ENCODE measurements at regions not wholly inside any gene's neighbourhood (a gene's known extent, or its start where the extent isn't known, plus 50 kb on each side); places are given as distances from the start of the nearest gene placed in this dataset.
"Not testable (repeated sequence)": the region's sequence is repeated elsewhere in the genome, so short reads cannot be mapped to it uniquely, and the experiment has no call there.

DNA sequence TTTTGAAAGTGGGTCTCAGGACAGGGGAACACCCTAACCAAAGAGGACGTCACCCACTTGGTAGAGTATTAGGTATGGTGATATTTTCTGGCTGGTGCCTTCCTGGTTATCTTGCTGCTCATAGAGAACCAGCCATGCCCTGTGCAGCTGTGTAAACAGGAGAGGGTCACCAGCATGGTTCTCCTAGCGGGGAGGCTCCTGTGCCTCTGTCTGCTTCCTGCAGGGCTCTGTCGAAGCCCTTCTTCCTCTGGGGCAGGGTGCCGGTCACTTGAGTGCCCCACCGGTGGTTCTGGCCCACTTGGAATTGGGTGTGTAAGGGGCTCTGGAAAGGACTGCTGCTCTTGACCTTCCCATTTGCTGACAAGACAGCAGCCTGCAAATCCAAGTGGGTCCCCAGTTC lies 80.5 kb upstream of the KCNK12 start:
- no peak for DNase-seq

- no peak for DNase-seq
Measured at GRCh38 chr2:47650001-47650535, 79.3 kb upstream of the KCNK12 start.

- no peak for DNase-seq
Measured at GRCh38 chr2:47645246-47645645, 74.5 kb upstream of the KCNK12 start.

- no peak for DNase-seq
Measured at GRCh38 chr2:47644351-47644750, 73.6 kb upstream of the KCNK12 start.

DNA sequence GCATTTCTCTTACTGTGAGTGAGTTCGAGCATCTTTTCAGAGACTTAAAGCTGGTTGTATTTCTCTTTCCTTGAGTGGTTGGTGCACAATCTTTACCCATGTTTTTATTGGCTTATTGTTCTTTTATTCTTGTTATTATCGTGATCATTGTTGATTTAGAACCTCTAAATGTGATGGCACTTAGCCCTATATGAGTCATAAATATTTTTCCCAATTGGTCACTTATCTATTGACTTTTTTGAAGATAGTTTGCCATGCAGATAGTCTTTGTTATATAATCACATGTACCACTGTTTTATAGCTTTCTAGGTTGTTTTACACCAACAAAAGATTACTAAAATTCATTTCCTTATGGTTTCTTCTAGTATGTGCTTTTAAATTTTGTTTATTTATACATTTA lies 70.6 kb upstream of the KCNK12 start:
- no peak for DNase-seq

DNA sequence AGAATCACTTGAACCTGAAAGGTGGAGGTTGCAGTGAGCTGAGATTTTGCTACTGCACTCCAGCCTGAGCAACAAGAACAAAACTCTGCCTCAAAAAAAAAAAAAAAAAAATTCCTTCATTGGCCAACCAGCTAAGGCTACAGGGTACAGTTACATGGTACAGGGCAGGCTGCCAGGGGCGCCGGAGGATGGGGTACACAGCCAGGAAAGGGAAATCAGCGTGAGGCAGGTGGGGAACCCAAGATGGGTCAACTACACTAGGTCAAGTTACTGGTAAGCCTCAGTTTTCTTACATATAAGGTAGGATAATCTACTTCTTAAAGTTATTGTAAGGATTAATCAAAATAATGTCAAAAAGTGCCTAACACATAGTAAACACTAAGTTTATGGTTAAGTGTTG lies 69.6 kb upstream of the KCNK12 start:
- no peak for DNase-seq

DNA sequence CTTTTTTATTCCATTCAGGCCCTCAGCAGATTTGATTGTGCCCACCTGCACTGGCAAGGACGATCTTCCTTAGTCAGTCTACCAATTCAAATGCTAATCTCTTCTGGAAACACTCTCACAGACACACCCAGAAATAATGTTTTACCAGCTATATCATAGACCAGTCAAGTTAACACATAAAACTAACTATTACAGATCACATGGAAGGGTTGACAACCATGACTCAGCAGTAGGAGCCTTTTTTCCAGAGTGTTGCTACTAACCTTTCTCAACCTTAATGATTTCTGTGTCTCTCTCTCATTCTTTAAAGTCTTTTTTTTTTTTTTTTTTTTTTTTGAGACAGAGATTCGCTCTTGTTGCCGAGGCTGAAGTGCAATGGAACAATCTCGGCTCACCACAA lies 68.7 kb upstream of the KCNK12 start:
- DNase-seq, result no peak

- DNase-seq, result no peak
Measured at GRCh38 chr2:47638430-47638829, 67.6 kb upstream of the KCNK12 start.

GRCh38 chr2:47636596-47637264 lies 65.9 kb upstream of the KCNK12 start:
- no peak for DNase-seq

GRCh38 chr2:47636176-47636575 lies 65.4 kb upstream of the KCNK12 start:
- DNase-seq, result no peak

DNA sequence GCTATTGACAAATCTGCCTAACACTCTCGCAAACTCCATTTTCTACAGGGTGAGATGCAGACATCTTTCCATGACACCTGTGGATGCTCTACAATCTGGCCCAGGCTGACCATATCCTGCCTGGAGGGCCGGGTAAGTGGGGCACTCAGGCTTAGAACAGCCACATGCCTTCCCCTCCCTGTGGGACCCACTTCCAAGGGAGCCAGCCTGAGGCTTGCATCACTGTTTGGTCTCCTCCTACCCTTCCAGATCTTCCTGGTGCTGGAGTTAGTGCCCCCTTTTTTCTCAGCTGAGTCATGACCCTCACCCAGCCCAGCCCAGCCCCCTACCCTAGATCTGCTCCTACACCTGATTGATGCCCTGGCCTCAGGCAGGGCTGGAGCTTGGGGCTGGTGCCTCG lies 62.0 kb upstream of the KCNK12 start:
- no peak for DNase-seq

DNA sequence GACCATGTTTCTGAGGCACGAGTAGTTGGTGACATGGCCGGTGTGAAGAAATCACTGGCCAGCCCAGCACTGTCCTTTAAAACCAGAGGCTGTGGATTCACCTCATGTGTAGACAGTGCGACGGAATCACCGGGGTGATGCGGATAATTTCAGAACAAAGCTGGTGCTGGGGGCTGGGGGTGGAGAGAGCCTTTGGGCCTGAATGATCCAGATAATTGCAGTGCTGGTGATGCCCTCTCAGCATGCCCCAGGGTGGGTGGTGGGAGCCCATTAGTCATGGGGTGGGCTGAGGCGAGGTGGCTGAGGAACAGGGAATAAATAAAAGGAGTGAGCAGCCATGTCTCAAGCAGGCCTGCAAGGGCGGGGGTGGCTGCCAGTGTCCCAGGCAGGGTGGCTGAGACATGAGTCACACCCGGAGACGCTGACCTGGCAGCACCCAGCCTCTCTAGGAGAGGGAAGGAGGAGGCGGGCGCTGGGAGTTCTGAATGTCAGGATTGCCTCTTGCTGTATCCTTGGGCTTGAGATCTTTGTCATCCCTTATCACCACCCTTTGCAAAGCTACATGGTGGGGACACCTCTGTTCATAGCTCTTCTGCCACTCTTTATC lies 61.1 kb upstream of the KCNK12 start:
- DNase-seq, result no peak

- no peak for DNase-seq
Measured at GRCh38 chr2:47631306-47631705, 60.5 kb upstream of the KCNK12 start.

GRCh38 chr2:47629501-47630460 lies 59.0 kb upstream of the KCNK12 start:
- DNase-seq, result no peak

- no peak for DNase-seq
Measured at GRCh38 chr2:47628904-47629303, 58.1 kb upstream of the KCNK12 start.

DNA sequence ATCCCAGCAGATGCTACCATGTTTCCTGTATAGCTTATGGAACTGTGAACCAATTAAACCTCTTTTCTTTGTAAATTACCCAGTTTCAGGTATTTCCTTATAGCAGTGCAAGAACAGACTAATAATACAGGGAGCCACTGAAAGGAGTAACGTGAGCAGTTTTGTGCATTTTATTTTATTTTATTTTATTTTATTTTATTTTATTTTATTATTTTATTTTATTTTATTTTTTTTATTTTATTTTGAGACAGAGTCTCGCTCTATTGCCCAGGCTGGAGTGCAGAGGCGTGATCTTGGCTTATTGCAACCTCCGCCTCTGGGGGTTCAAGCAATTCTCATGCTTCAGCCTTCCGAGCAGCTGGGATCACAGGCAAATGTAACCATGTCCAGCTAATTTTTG lies 55.9 kb upstream of the KCNK12 start:
- no peak for DNase-seq

- DNase-seq, result not testable (repeated sequence)
Measured at GRCh38 chr2:47623140-47623539, 52.4 kb upstream of the KCNK12 start.

DNA sequence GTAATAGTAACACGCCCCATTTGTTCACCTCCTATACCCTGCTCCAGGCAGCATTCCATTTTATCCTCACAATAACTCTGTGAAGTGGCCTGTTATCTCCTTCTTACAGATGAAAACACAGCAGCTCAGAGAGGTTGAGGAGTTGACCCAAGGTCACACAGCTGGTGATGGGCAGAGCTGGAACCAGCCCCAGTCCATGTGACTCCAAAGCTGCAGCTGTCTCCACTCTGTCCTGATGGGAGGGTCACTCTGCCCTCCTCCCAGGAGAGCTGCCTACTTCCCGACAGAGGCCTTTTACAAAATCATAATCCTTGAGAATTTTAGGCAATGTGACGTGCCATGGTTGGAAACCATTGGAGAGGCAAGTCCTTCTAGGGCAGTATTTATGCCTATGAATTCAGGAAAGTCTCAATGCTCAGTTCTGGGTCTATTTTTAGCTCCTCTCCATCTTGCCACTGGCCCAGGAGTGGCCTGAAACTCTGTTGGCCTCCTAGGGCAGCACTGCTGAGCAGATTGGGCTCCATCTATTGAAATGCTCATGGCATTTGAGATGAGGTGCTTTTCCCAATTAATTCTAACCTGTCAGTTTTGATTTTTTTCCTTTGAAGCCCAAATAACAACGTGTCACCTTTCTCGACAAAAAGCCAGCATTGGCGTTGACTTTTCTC lies 50.1 kb upstream of the KCNK12 start:
- DNase-seq, result peak; percentile 20
